ENCODE measurements at regions not wholly inside any gene's neighbourhood (a gene's known extent, or its start where the extent isn't known, plus 50 kb on each side); places are given as distances from the start of the nearest gene placed in this dataset.

GRCh38 chr12:46126050-46126727, 135.8 kb upstream of the SCAF11 start:
- ATAC-seq = peak; percentile 31; the same call in 1 of the 2 replicates

GRCh38 chr12:46124848-46125619, 134.7 kb upstream of the SCAF11 start:
- H2AFZ ChIP-seq (ENCODE audit: low read length) = peak overlapping the region; percentile 92
- BruUV-seq (replicated peaks) = no TSS peak
- intact Hi-C loops (cut with micrococcal nuclease) = loop anchor here (5.0 to 10.0 kb wide), 4 partner anchors 130 to 892 kb away; partner anchors contain the start of gene SCAF11
- no peaks in the 10 kb centered on the region for H3K36me3 ChIP-seq (ENCODE audit: low read depth, low read length)
- peak overlapping the region; percentile 66 for H3K4me3 ChIP-seq (ENCODE audit: low read length)
- ATAC-seq = peak; percentile 91
- peak overlapping the region; percentile 94 for H3K4me2 ChIP-seq (ENCODE audit: low read length)
- H3K27ac ChIP-seq (ENCODE audit: low read length) = no peak overlapping the region
- peak overlapping the region; percentile 29; the same call in 1 of the 2 replicates for H3K9ac ChIP-seq (ENCODE audit: low read length)
- H3K27me3 ChIP-seq (ENCODE audit: low read length) = no peaks in the 10 kb centered on the region
- no peaks in the 10 kb centered on the region for H3K9me3 ChIP-seq (ENCODE audit: low read length)
- no peak for TF ChIP-seq EZH2 (IDR thresholded peaks at IDR 0.05; ENCODE audit: low read length, unreplicated experiment)
- peak; percentile 71 for TF ChIP-seq CTCF (conservative IDR thresholded peaks at IDR 0.05; ENCODE audit: low read depth, low read length)
- H3K9me2 ChIP-seq (replicated peaks; ENCODE audit: low read length) = no peaks in the 10 kb centered on the region
- H3F3A ChIP-seq (ENCODE audit: low read length, unreplicated experiment) = no peaks in the 10 kb centered on the region
- H3K79me2 ChIP-seq (ENCODE audit: low read length) = no peaks in the 10 kb centered on the region
- peak; percentile 80 for DNase-seq
- no peaks in the 10 kb centered on the region for H4K20me1 ChIP-seq (ENCODE audit: low read length)
- CTCF ChIA-PET = interaction anchor here (0.5 to 1.5 kb wide), 17 partner anchors 16 to 819 kb away, joined by 3 to 10 read pairs (median 3); no protein-coding TSS in a partner anchor
- POLR2A ChIA-PET (ENCODE audit: unreplicated experiment) = interaction anchor here (0.6 to 0.7 kb wide), 4 partner anchors 37 to 234 kb away, joined by 3 to 27 read pairs (median 7); no protein-coding TSS in a partner anchor
- H3K4me1 ChIP-seq (ENCODE audit: insufficient read depth, low read length) = peaks cover 20% of the 10 kb centered on the region

More at GRCh38 chr12:46126050-46126727, 135.8 kb upstream of the SCAF11 start:
- H3K27me3 ChIP-seq (ENCODE audit: low read length) = no peaks in the 10 kb centered on the region
- TF ChIP-seq CTCF (conservative IDR thresholded peaks at IDR 0.05; ENCODE audit: low read depth, low read length) = no peak
- no peak for TF ChIP-seq EZH2 (IDR thresholded peaks at IDR 0.05; ENCODE audit: low read length, unreplicated experiment)
- no peak for TF ChIP-seq EZH2phosphoT487 (IDR thresholded peaks at IDR 0.05; ENCODE audit: borderline replicate concordance, low read length)
- BruUV-seq (replicated peaks) = no TSS peak
- peaks cover 20% of the 10 kb centered on the region for H3K4me1 ChIP-seq (ENCODE audit: insufficient read depth, low read length)
- no peaks in the 10 kb centered on the region for H3K9me2 ChIP-seq (replicated peaks; ENCODE audit: low read length)
- DNase-seq = peak; percentile 17
- H3K9ac ChIP-seq (ENCODE audit: low read length) = no peak overlapping the region
- no peaks in the 10 kb centered on the region for H3K36me3 ChIP-seq (ENCODE audit: low read depth, low read length)
- no peaks in the 10 kb centered on the region for H3F3A ChIP-seq (ENCODE audit: low read length, unreplicated experiment)
- POLR2A ChIA-PET (ENCODE audit: unreplicated experiment) = interaction anchor here (0.5 kb wide), 1 partner anchor 381 kb away, joined by 3 read pairs; no protein-coding TSS in a partner anchor
- H3K4me3 ChIP-seq (ENCODE audit: low read length) = peak overlapping the region; percentile 66
- H3K27ac ChIP-seq (ENCODE audit: low read length) = no peak overlapping the region
- no peaks in the 10 kb centered on the region for H4K20me1 ChIP-seq (ENCODE audit: low read length)
- H3K4me2 ChIP-seq (ENCODE audit: low read length) = peak overlapping the region; percentile 94
- CTCF ChIA-PET = interaction anchor here (0.5 to 1.5 kb wide), 3 partner anchors 17 to 56 kb away, joined by 3 to 4 read pairs (median 4); no protein-coding TSS in a partner anchor
- H3K79me2 ChIP-seq (ENCODE audit: low read length) = no peaks in the 10 kb centered on the region
- intact Hi-C loops (cut with micrococcal nuclease) = loop anchor here (5.0 to 10.0 kb wide), 4 partner anchors 131 to 891 kb away; partner anchors contain the start of gene SCAF11
- H2AFZ ChIP-seq (ENCODE audit: low read length) = peak overlapping the region; percentile 72
- no peaks in the 10 kb centered on the region for H3K9me3 ChIP-seq (ENCODE audit: low read length)
